Mammary epithelial cell (primary cell): ENCODE measurements at regions not wholly inside any gene's neighbourhood (a gene's known extent, or its start where the extent isn't known, plus 50 kb on each side); places are given as distances from the start of the nearest gene placed in this dataset.

Experiments
- CTCF ChIP-seq, 2 donors: IDR thresholded peaks in 1 of 2; conservative IDR thresholded peaks in 1 of 2; 2 replicates each; pipeline ENCODE4 v1.5.1; 2011 to 2012; ENCODE audit warnings: inconsistent platforms in 2 of 2, low read length in 2 of 2, mild to moderate bottlenecking in 2 of 2, control low read depth in 1 of 2, low read depth in 1 of 2; ENCODE audit not compliant: insufficient read depth in 1 of 2; ENCODE audit errors: extremely low read depth in 1 of 2
- EZH2 ChIP-seq: IDR thresholded peaks from 2 replicates; pipeline ENCODE4 v1.6.1; 2012; ENCODE audit warnings: low read length, inconsistent platforms, borderline replicate concordance

GRCh38 chr11:134512571-134513538 lies 100.8 kb upstream of the B3GAT1 start:
- no peak for TF ChIP-seq CTCF (conservative IDR thresholded peaks at IDR 0.05 in 1 of 2, IDR thresholded peaks at IDR 0.05 in 1 of 2; ENCODE audit: extremely low read depth in 1 of 2, insufficient read depth in 1 of 2, low read depth in 1 of 2, low read length in 2 of 2)
- TF ChIP-seq EZH2, result no peak
